ENCODE measurements at regions not wholly inside any gene's neighbourhood (a gene's known extent, or its start where the extent isn't known, plus 50 kb on each side); places are given as distances from the start of the nearest gene placed in this dataset.

GRCh38 chr5:54637654-54638053, 120.1 kb downstream of the SNX18 start:
- no peak for FAIRE-seq

GRCh38 chr5:54634089-54634488, 116.5 kb downstream of the SNX18 start:
- no peak for FAIRE-seq

GRCh38 chr5:54632131-54632701, 114.7 kb downstream of the SNX18 start:
- no peak for FAIRE-seq

GRCh38 chr5:54630738-54631359, 113.3 kb downstream of the SNX18 start:
- no peak for FAIRE-seq

GRCh38 chr5:54629115-54629514, 111.6 kb downstream of the SNX18 start:
- no peak for FAIRE-seq

- no peak for FAIRE-seq
These were observed 110.5 kb downstream of the SNX18 start for GRCh38 chr5:54628050-54628449.

GRCh38 chr5:54626407-54626806, 108.8 kb downstream of the SNX18 start:
- FAIRE-seq = no peak

GRCh38 chr5:54624805-54625568, 107.4 kb downstream of the SNX18 start:
- FAIRE-seq = no peak

- FAIRE-seq = no peak
These were observed 104.2 kb downstream of the SNX18 start for GRCh38 chr5:54621709-54622108.

- no peak for FAIRE-seq
These were observed 103.5 kb downstream of the SNX18 start for GRCh38 chr5:54621048-54621447.

- FAIRE-seq = no peak
These were observed 102.8 kb downstream of the SNX18 start for GRCh38 chr5:54620141-54620933.

- FAIRE-seq = no peak
These were observed 102.2 kb downstream of the SNX18 start for GRCh38 chr5:54619731-54620130.

- FAIRE-seq = no peak
These were observed 99.1 kb downstream of the SNX18 start for GRCh38 chr5:54616518-54617220.

- no peak for FAIRE-seq
These were observed 98.5 kb downstream of the SNX18 start for GRCh38 chr5:54616031-54616430.

- no peak for FAIRE-seq
These were observed 97.8 kb downstream of the SNX18 start for GRCh38 chr5:54615381-54615780.

GRCh38 chr5:54612711-54613110, 95.2 kb downstream of the SNX18 start:
- no peak for FAIRE-seq

- no peak for FAIRE-seq
These were observed 93.9 kb downstream of the SNX18 start for GRCh38 chr5:54611290-54611951.

- no peak for FAIRE-seq
These were observed 92.8 kb downstream of the SNX18 start for GRCh38 chr5:54610197-54610944.

GRCh38 chr5:54608423-54609085, 91.0 kb downstream of the SNX18 start:
- no peak for FAIRE-seq

GRCh38 chr5:54607006-54607405, 89.4 kb downstream of the SNX18 start:
- FAIRE-seq = no peak

GRCh38 chr5:54603372-54603771, 85.8 kb downstream of the SNX18 start:
- FAIRE-seq = no peak

All from colon (tissue), 2 donors.